NCI-H2227 (cell line): ENCODE measurements at regions not wholly inside any gene's neighbourhood (a gene's known extent, or its start where the extent isn't known, plus 50 kb on each side); places are given as distances from the start of the nearest gene placed in this dataset.
"Not testable (repeated sequence)": the region's sequence is repeated elsewhere in the genome, so short reads cannot be mapped to it uniquely, and the experiment has no call there.

Source experiments
- DNase-seq: peaks from one replicate; lab custom pipeline; 2025; ENCODE audit not compliant: unreplicated experiment; lab: John Stamatoyannopoulos, UW

- DNase-seq, result no peak
These were observed 86.8 kb downstream of the NDUFA12 start for GRCh38 chr12:94916663-94917062.

DNA sequence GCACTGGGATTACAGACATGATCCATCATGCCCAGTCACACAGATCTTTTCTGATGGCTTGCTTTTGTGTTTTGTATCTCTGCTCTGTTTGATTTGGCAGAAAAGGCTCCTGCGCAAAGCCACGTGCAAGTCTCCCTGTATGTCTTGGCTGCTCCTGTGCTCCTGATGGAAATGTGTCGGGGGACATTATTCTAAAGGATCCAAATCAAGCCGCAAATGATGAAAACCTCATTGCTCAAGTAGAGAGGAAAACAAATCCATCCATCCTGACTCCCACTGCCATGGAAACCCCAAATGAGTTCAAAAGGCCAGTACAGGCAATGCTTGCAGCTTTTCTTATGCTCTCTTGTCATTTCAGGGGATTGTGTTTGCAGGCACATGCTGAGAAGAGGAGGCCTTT, 93.8 kb downstream of the NDUFA12 start:
- DNase-seq, result peak; percentile 26

DNA sequence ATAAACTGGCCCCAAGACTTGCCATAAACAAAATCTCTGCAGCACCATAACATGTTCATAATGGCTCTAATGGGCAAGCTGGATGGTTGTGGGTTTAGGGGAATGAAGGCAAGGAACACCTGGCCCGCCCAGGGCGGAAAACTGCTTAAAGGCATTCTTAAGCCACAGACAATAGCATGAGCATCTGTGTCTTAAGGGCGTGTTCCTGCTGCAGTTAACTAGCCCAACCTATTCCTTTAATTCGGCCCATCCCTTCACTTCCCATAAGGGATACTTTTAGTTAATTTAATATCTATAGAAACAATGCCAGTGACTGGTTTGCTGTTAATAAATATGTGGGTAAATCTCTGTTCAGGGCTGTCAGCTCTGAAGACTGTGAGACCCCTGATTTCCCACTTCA, 97.7 kb downstream of the NDUFA12 start:
- not testable (repeated sequence) for DNase-seq

DNA sequence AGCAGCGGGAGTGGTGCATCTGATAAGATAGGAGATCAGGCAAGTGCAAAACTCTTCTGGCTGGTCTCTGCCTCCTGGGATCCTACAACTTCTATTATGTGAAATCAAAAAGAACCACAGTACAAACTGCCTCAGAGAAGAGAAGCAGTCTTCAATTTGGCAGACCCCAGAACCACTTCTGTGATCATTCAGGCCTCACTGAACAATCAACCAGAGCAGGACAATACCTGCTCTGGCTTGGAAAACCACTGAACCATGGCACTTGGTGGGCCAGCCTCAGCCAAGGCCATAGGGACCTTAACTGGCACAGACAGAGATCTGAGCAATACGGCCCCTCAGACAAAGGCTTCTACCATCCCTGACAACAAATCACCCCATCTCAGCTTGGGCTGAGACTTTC, 103.0 kb downstream of the NDUFA12 start:
- no peak for DNase-seq

DNA sequence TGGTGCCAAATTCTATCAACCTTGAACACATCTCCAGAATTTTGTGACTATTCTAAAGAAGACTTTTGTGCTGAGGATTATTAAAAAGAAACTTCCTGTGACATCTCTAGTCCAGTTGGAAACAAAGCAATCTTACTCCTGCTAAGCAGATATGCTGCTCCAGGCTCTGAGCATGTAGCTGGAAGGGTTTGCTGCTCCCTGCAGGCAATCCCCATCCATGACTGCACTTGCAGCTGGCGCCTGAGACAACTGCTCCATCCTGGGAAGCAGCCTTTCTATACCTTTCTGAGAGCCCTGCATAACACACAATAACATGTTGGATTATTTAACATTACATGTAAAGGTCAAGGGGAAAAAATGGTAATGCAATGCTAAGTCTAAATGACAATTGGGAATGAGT, 105.1 kb downstream of the NDUFA12 start:
- DNase-seq, result no peak

- no peak for DNase-seq
These were observed 110.8 kb downstream of the NDUFA12 start for GRCh38 chr12:94892544-94893267.

GRCh38 chr12:94889445-94890210, 113.9 kb downstream of the NDUFA12 start:
- peak; percentile 30 for DNase-seq

- DNase-seq, result no peak
These were observed 124.0 kb downstream of the NDUFA12 start for GRCh38 chr12:94879542-94879941.

GRCh38 chr12:94875525-94875924, 128.0 kb downstream of the NDUFA12 start:
- DNase-seq, result peak; percentile 36

- no peak for DNase-seq
These were observed 128.8 kb downstream of the NDUFA12 start for GRCh38 chr12:94874518-94875302.

- peak; percentile 32 for DNase-seq
These were observed 129.6 kb downstream of the NDUFA12 start for GRCh38 chr12:94873734-94874517.

GRCh38 chr12:94872971-94873733, 130.3 kb downstream of the NDUFA12 start:
- no peak for DNase-seq

DNA sequence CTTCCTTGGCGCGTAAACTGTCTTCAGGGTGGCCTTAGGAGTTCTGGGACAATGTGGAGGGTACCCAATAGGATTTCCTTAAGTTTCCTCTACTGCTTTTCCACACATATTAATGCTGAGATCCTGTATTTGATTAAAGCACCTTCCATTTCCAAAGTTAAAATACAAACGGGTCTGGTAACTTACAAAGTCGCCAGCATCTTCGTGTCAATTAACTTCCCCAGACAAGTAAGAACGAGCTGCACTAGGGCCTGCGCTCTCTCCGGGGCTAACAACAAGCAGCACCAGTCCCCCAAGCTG, 130.9 kb downstream of the NDUFA12 start:
- no peak for DNase-seq

DNA sequence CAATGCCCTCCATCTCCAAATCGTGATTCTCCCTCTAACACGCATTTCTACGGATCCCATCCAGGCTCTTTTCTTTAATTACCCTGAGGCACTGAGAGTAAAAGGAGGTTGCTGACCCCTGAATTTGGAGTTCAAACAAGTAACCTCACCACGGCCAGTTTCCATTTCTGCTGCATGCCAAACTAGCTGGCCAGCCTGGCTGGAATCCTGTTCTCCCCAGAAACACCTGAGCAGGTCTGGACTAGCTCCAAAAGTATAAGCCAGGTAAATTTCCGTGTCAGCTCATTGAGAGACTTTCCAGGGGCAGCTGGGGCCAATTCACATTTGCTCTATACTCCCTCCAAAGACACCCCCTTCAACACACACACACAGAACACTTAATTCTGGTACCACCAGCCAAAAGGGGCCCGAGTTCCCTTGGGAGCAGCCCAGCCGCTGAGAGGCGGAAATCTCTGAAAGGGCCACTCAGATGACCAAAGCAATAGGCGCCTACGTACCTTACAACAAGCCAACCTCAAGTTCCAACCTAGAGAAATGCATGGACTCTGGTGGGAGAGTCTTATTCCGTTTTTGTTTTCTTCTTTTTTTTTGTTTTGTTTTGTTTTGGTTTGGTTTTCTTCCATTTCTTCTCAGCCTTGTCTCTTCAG, 131.4 kb downstream of the NDUFA12 start:
- DNase-seq, result no peak

GRCh38 chr12:94870511-94870910, 133.0 kb downstream of the NDUFA12 start:
- no peak for DNase-seq

DNA sequence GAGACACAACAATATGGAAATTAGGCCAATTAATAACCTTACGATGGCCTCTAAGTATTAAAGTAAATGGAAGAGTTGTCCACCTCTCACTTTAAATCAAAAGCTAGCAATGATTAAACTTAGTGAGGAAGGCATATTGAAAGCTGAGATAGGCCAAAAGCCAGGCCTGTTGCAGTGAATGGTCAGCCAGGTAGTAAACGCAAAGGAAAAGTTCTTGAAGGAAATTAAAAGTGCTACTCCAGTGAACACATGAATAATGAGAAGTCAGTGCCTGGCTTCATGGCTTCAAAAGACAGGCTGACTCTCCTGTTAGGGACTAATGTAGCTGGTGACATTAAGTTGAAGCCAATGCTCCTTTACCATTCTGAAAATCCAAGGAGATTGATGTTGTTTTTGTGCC, 135.3 kb downstream of the NDUFA12 start:
- no peak for DNase-seq

DNA sequence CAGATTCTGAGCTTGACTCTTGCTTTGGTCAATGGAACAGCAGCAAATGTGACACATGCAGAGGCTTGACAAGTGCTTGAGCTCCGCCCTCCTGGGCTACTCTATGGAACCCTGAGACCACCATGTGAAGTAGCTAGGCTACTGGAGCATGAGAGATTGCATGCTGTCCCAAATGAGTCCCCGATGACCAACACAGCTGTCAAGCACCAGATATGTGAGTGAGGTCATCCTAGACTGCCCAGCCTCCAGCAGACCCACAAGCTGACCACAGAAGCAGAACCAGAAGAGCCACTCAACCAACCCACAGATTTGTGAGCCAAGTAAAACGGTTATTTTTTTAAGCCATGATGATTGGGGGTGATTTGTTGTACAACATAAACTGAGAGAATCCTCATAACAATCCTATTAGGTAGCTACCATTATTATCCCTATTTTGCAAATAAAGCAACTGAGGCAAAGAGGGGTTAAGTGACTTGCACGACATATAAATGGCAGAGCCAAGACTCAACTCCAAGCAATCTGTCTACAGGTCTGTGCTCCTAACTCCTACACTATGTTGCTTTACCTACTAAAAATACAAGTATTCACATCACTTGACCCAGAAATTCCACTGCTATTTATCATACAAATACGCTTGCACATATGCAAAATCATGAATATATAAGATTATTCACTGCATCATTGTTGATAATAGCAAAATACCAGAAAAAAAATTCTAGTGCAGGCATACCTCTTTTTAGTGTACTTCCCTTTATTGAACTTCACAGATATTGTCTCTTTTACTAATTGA, 136.2 kb downstream of the NDUFA12 start:
- DNase-seq, result no peak

DNA sequence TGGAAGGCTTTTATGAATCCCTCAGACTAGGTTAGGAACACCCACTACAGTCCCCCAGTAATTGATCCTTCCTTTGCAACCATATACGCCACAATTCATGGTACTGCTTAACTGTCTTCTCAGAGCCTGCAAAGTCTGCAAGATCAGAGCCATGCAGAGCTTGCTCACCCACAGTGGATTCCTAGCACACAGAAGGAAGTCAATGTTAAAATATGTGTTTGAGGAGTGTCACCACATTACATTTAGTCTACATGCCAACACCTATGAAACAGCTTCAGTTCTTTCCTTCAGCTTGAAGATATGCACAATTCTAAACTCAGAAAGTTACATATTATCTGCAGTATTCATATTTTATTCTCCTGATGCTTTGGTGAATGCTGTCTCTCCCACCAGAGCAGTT, 138.5 kb downstream of the NDUFA12 start:
- no peak for DNase-seq
